CD4-positive, alpha-beta T cell (primary cell): ENCODE measurements at regions not wholly inside any gene's neighbourhood (a gene's known extent, or its start where the extent isn't known, plus 50 kb on each side); places are given as distances from the start of the nearest gene placed in this dataset.

Experiments
- ATAC-seq: fragments of 200-7000 bp; cut with Tn5 transposase; one replicate; pipeline ENCODE4 v1.10.0; 2022; ENCODE audit warnings: mild to moderate bottlenecking; ENCODE audit not compliant: poor library complexity
- CTCF ChIA-PET: fragments of 350-600 bp; sonication (Branson Sonifier 250); formaldehyde crosslinking; loops from one replicate; lab custom pipeline; 2021; ENCODE audit warnings: antibody characterized with exemption, inconsistent platforms; lab: Charles Lee
- POLR2A ChIA-PET: fragments of 350-600 bp; sonication (Branson Sonifier 250); formaldehyde crosslinking; loops from one replicate; lab custom pipeline; 2021; ENCODE audit warnings: antibody characterized with exemption, inconsistent platforms; lab: Charles Lee
- DNase-seq, 14 experiments: peaks; one replicate each; pipeline ENCODE4 v3.0.0-alpha.2; 2013 to 2020; ENCODE audit warnings: mixed read lengths in 2 of 14
- H3K27ac ChIP-seq, 2 donors: one replicate each; pipeline versions ENCODE4 v1.5.1 to v1.7.0; 2013; ENCODE audit warnings: low read length in 2 of 2, low read depth in 1 of 2, mild to moderate bottlenecking in 1 of 2
- H3K27me3 ChIP-seq, 2 experiments: 1 replicate in 1 of 2; 2 replicates in 1 of 2; pipeline versions ENCODE4 v1.6.1 to v1.7.0; 2013; ENCODE audit warnings: low read length in 2 of 2, control low read depth in 1 of 2, mild to moderate bottlenecking in 1 of 2, moderate library complexity in 1 of 2; ENCODE audit not compliant: insufficient read depth in 2 of 2, control insufficient read depth in 1 of 2
- H3K36me3 ChIP-seq: one replicate; pipeline ENCODE4 v1.6.1; 2013; ENCODE audit warnings: low read length, control low read depth; ENCODE audit not compliant: insufficient read depth
- H3K4me1 ChIP-seq: one replicate; pipeline ENCODE4 v1.6.1; 2013; ENCODE audit warnings: low read length, control low read depth; ENCODE audit not compliant: insufficient read depth
- H3K4me3 ChIP-seq: one replicate; pipeline ENCODE4 v1.5.1; 2013; ENCODE audit warnings: mild to moderate bottlenecking, low read length, moderate library complexity
- H3K9me3 ChIP-seq, 2 experiments: 1 replicate in 1 of 2; 2 replicates in 1 of 2; pipeline versions ENCODE4 v1.6.1 to v1.7.0; 2013; ENCODE audit warnings: low read length in 2 of 2, mild to moderate bottlenecking in 2 of 2, control low read depth in 1 of 2, moderate library complexity in 1 of 2; ENCODE audit not compliant: control insufficient read depth in 1 of 2, insufficient read depth in 1 of 2
- H3K27ac Mint-ChIP-seq: one replicate; pipeline ENCODE4 v1.8.0; 2020; ENCODE audit warnings: mixed read lengths
- H3K27me3 Mint-ChIP-seq: one replicate; pipeline ENCODE4 v1.8.0; 2021; ENCODE audit warnings: mixed read lengths
- H3K36me3 Mint-ChIP-seq: one replicate; pipeline ENCODE4 v1.8.0; 2021; ENCODE audit warnings: low read depth, mixed read lengths
- H3K4me1 Mint-ChIP-seq: one replicate; pipeline ENCODE4 v1.8.0; 2021; ENCODE audit warnings: low read depth, mixed read lengths
- H3K4me3 Mint-ChIP-seq: one replicate; pipeline ENCODE4 v1.8.0; 2020; ENCODE audit warnings: mild to moderate bottlenecking, mixed read lengths
- H3K9me3 Mint-ChIP-seq: one replicate; pipeline ENCODE4 v1.8.0; 2020; ENCODE audit warnings: mixed read lengths
- CTCF ChIP-seq: fragments of 200-600 bp; IDR thresholded peaks from one replicate; pipeline ENCODE4 v1.8.0; 2022; ENCODE audit warnings: antibody characterized with exemption, mild to moderate bottlenecking
- intact Hi-C, 2 experiments: fragments of 100-400 bp; cut with DNase I in 1 of 2; cut with micrococcal nuclease in 1 of 2; formaldehyde crosslinking; loops; one replicate each; pipeline versions ENCODE4 v1.15.1 to v1.9.0; 2023 to 2025; cut with DNase I, micrococcal nuclease

GRCh38 chr10:64283621-64284020 is 762.4 kb downstream of the REEP3 start:
- Histone ChIP-seq H3K36me3 (no peaks in the 10 kb centered on the region), H3K9me3 (no peaks in the 10 kb centered on the region), H3K4me3 (no peak overlapping the region), H3K27me3 (no peaks in the 10 kb centered on the region), H3K4me1 (no peaks in the 10 kb centered on the region), H3K27ac (no peak overlapping the region)
- CTCF ChIA-PET = no interaction called here
- Mint-ChIP-seq H3K27me3 (no peaks in the 10 kb centered on the region), H3K4me3 (no peak overlapping the region), H3K9me3 (no peaks in the 10 kb centered on the region), H3K36me3 (no peaks in the 10 kb centered on the region), H3K27ac (no peak overlapping the region), H3K4me1 (no peaks in the 10 kb centered on the region)
- DNase-seq = no peak
- no peak for ATAC-seq
- POLR2A ChIA-PET = no interaction called here
- TF ChIP-seq CTCF = no peak
- intact Hi-C loops = no loop called here

- H3K36me3 Mint-ChIP-seq = no peaks in the 10 kb centered on the region
- no peak overlapping the region for H3K27ac Mint-ChIP-seq
- H3K27ac ChIP-seq = no peak overlapping the region
- peaks cover 2% of the 10 kb centered on the region for H3K9me3 Mint-ChIP-seq
- H3K27me3 ChIP-seq = no peaks in the 10 kb centered on the region
- no peaks in the 10 kb centered on the region for H3K9me3 ChIP-seq
- no peak overlapping the region for H3K4me3 Mint-ChIP-seq
- CTCF ChIA-PET = no interaction called here
- H3K4me3 ChIP-seq = no peak overlapping the region
- intact Hi-C loops = no loop called here
- TF ChIP-seq CTCF = no peak
- DNase-seq (no peak), ATAC-seq (no peak)
- H3K4me1 ChIP-seq = no peaks in the 10 kb centered on the region
- no peaks in the 10 kb centered on the region for H3K36me3 ChIP-seq
- no peaks in the 10 kb centered on the region for H3K27me3 Mint-ChIP-seq
- H3K4me1 Mint-ChIP-seq = no peaks in the 10 kb centered on the region
- POLR2A ChIA-PET = no interaction called here
These were observed 765.3 kb downstream of the REEP3 start for GRCh38 chr10:64286533-64286932.

- Histone ChIP-seq H3K27ac (no peak overlapping the region), H3K4me1 (no peaks in the 10 kb centered on the region), H3K9me3 (no peaks in the 10 kb centered on the region), H3K27me3 (no peaks in the 10 kb centered on the region), H3K36me3 (no peaks in the 10 kb centered on the region), H3K4me3 (no peak overlapping the region)
- POLR2A ChIA-PET = no interaction called here
- Mint-ChIP-seq H3K36me3 (no peaks in the 10 kb centered on the region), H3K4me1 (no peaks in the 10 kb centered on the region), H3K27me3 (no peaks in the 10 kb centered on the region), H3K27ac (no peak overlapping the region), H3K9me3 (peaks cover 2% of the 10 kb centered on the region), H3K4me3 (no peak overlapping the region)
- CTCF ChIA-PET = no interaction called here
- DNase-seq (no peak), ATAC-seq (no peak)
- no peak for TF ChIP-seq CTCF
- intact Hi-C loops = no loop called here
These were observed 767.2 kb downstream of the REEP3 start for GRCh38 chr10:64288404-64288803.
